22Rv1 (cell line): ENCODE measurements at regions not wholly inside any gene's neighbourhood (a gene's known extent, or its start where the extent isn't known, plus 50 kb on each side); places are given as distances from the start of the nearest gene placed in this dataset.

Experiments used
- H3K27ac ChIP-seq: fragments of 450-650 bp; 2 replicates; pipeline ENCODE4 v1.5.1; 2017
- ZFX ChIP-seq: fragments of 450-650 bp; IDR thresholded peaks from 2 replicates; pipeline ENCODE4 v1.6.1; 2017; ENCODE audit warnings: antibody characterized with exemption, borderline replicate concordance
- TF ChIP-seq, protein P1 (sequence below): fragments of 450-650 bp; IDR thresholded peaks from 2 replicates; pipeline ENCODE4 v1.5.1; 2017; ENCODE audit warnings: mild to moderate bottlenecking

DNA sequence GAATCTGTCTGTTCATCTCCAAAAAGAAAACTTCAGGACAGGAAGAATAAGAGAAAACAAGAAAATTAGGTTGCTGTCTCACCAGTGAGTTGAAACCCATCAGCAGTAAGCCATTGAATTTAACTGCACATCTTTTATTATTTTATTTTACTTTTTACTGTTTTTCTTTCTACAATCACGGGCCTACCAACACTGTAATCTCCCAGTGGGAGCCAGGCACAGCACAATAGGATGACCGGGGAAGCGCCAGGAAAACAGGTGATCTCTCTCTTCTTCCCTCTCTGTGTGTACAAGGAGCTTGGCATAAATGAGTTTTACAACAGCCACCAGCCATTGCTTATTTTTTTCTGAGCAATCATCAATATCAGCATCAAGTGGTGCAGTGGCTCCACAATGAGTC lies 113.1 kb upstream of the ESRRG start:
- TF ChIP-seq ZFX, result no peak
- TF ChIP-seq, protein P1, sequence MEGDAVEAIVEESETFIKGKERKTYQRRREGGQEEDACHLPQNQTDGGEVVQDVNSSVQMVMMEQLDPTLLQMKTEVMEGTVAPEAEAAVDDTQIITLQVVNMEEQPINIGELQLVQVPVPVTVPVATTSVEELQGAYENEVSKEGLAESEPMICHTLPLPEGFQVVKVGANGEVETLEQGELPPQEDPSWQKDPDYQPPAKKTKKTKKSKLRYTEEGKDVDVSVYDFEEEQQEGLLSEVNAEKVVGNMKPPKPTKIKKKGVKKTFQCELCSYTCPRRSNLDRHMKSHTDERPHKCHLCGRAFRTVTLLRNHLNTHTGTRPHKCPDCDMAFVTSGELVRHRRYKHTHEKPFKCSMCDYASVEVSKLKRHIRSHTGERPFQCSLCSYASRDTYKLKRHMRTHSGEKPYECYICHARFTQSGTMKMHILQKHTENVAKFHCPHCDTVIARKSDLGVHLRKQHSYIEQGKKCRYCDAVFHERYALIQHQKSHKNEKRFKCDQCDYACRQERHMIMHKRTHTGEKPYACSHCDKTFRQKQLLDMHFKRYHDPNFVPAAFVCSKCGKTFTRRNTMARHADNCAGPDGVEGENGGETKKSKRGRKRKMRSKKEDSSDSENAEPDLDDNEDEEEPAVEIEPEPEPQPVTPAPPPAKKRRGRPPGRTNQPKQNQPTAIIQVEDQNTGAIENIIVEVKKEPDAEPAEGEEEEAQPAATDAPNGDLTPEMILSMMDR, result no peak
- H3K27ac ChIP-seq, result no peak overlapping the region

DNA sequence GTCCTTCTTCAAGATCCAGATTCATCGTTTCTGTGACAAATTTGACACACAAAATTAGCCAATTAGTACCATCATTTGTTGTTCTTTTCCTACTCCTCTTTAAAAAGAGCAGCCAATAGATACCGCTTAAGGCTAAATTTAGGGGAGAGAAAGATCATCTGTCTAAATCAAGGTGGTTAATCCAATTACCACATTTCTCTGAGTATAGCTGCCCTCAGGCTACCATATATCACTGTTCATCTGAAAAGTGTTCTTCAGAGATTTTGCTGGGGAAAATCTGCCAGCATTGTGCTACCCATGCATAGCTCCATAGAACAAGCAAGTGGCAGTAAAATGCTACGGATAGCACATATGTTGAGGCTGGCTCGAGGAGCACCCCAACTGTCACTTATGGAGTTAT lies 110.3 kb upstream of the ESRRG start:
- no peak for TF ChIP-seq ZFX
- TF ChIP-seq, protein P1, result no peak
- H3K27ac ChIP-seq, result no peak overlapping the region

DNA sequence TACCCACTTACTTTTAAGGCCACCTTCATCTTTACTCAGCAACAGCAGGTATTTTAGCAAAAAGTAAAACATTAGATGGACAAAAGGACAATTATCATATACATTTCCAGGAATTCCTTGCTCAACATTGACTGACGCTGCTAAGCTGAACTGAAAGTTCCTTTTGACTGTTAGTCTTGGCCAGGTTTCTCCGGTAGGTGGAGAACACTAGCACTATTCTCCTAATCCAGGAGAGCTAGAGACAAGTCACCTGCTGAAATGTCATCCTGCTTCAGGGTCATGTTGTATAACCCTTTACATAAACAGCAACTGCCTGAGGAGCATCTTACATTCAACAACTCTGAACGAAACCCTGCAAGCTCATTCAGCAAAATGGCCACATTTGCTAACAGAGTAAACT lies 109.0 kb upstream of the ESRRG start:
- TF ChIP-seq, protein P1, result peak; percentile 61
- no peak for TF ChIP-seq ZFX
- H3K27ac ChIP-seq, result no peak overlapping the region

DNA sequence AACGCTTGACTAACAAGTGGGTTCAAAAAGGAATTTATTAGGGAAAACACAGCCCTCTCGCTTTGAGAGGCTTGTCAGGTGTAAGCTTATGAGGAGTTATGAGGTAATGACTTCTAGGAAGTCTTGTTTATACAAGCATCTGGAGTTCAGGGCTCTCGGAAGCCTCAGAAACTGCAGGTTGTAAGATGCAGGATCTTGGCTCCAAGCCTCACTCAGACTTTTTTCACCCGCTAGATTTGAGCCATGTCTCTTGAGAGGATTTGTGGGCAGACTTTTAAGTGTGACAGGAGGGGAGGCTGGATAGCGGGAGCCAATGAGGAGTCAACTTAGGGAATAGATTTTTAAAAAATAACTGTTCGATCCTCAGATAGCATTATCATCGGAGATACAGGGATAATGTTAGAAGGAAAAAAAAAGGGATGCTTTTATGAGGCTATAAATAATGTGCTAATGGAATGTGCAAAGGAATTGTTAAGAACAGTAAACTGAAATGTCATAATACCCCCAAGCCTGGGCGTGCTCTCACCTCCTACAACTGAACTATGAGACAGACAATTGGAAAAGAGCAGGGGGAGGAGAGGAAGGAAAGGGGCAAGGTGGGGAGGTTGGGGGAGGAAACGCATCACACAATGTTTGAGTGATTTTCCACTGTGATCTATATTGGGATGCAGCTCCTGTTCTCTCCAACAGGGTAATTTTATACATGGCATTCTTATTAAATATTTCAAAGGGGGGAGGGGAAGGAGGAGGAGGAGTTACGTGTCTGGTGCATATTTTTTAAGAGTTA lies 107.4 kb upstream of the ESRRG start:
- H3K27ac ChIP-seq, result no peak overlapping the region

DNA sequence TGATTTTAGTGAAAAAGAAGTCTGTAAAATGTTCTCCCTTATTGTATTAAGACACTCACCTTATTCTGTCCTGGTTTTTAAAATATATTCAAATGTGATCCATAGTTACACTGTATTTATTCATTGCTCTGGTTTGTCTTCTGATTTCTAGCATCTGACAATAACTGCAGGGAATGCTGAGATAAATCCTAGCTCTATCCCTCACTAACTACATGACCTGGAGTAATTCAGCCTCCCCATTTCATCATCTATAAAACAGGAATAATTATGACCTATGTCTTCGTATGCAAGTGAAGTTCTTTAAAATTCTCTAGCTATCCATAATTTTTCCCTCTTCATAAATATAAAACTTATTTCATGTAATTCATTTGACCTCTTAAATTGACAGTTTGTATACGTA lies 104.0 kb upstream of the ESRRG start:
- no peak for TF ChIP-seq ZFX
- no peak overlapping the region for H3K27ac ChIP-seq

More for the DNA sequence above, 107.4 kb upstream of the ESRRG start:
- TF ChIP-seq, protein P1, result no peak
- TF ChIP-seq ZFX, result no peak

DNA sequence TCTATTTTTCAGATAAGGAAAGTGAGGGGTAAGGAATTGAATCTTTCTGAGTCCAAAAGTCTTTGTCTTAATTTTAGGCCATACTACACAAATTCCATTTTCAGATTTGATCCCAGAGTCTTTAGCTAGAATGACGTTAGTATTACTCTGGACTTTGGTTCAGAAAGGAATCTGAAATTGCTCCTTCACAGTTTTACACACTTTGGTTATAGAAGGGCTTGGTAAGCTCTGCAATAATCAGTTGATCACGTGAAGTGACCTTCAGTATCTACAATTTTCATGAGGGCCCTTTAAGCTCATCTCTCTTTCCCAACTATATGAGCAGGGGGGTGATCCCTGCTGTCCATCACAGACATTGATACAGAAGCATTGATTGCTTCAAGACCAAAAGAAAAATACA lies 103.4 kb upstream of the ESRRG start:
- H3K27ac ChIP-seq, result no peak overlapping the region
- no peak for TF ChIP-seq ZFX
- TF ChIP-seq, protein P1, result no peak

DNA sequence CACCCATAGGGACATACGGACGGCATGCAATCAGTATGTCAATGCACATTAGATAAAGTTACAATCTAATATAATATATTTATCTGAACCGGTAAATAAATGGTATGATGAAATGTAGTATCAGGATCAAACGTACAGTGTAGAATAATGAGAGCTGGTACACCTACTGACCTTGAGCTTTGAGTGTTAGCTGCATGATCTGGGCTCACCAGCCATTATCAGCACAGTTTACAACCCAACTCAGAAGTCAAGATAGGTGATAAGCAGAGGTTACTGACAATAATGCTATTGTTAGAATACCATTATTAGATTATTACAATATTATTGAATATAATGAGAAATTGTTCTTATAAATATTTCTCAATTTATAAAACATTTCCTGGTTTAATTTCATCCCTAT lies 103.0 kb upstream of the ESRRG start:
- no peak for TF ChIP-seq ZFX
- TF ChIP-seq, protein P1, result no peak
- H3K27ac ChIP-seq, result no peak overlapping the region

DNA sequence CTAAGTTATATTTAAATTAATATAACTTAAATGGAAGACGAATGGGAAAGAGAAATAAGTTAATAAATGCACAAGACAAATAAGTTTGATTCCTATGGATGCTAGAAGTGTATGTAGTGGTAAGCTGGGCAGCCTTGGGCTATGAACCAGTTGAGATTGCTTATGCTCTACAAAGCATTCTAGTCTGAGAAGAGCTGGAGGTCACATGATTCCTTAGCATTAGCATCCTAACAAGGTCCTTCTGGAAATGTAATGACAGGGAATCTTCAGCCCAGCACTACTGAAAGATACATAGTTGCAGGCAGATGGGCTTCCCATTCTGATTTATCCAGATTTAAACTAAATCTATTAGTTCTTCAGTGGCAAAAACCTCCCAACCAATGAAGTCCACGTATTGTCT lies 102.3 kb upstream of the ESRRG start:
- no peak for TF ChIP-seq ZFX
- TF ChIP-seq, protein P1, result no peak
- H3K27ac ChIP-seq, result no peak overlapping the region
